Stromal cell of bone marrow (primary cell): ENCODE measurements at regions not wholly inside any gene's neighbourhood (a gene's known extent, or its start where the extent isn't known, plus 50 kb on each side); places are given as distances from the start of the nearest gene placed in this dataset.

Experiments
- DNase-seq: peaks from one replicate; pipeline ENCODE4 v3.0.0-alpha.2; 2012; ENCODE audit warnings: low read depth

DNA sequence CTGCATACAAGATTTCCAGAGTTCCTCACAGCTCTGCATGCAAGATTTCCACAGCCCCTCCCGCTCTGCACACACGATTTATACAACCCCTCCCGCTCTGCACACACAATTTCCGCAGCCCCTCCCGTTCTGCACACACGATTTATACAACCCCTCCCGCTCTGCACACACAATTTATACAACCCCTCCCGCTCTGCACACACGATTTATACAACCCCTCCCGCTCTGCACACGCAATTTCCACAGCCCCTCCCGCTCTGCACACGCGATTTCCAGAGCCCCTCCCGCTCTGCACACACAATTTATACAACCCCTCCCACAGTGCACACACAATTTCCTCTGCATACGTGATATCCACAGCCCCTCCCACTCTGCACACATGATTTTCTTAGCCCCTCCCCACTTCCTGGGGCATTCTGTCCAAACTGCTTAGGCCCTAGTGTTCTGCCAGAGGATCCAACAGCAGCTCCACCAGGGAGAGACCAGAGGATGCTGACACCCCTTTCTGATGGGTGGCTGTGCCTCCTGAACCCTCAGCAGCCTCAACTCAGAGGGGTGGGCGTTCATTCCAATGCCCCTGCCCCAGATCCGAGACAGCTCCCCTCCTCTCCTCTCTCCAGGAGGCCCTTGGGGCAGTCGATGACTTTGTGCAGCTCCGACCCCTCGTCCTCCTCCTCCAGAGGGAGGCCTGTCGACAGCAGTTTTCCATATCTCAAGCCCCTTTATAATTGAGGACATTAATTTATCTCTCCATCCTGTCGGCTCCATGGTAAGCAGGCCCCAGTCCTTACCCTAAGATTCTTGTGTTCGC lies 671.7 kb downstream of the BRD1 start:
- DNase-seq: no peak

DNA sequence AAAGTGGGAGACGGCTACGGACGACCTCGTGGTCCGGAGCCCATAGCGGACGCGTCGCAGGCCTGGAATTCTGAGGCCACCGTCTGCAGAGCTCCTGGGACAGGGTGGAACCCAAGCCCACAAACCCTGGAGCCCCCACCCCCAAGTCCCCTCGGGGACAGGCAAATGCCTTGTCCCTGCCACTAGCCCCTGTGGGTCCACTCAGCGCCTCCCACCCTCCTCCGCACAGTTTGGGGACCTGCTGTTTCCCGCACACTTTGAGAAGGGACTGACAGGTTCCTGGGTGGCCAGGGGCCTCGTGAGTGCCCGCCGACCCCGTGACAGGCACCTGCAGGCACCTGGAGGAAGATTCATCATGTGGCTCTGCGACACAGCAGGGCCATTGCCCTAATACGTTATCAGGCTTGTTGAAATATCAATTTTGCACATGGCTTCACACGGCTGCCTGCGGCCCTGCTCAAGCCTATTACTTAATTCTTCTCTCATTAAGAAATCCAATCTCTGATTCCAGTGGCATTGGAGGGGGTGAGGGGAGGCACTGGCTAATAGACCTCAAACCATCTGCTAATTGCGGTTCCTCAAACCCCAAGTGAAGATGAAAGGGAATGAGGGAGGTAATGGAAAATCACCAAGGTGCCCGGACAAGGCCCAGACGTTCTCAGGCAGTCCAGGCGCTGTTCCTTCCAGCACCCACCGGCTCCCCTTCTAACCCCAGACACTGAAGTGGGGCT lies 672.5 kb downstream of the BRD1 start:
- no peak for DNase-seq

DNA sequence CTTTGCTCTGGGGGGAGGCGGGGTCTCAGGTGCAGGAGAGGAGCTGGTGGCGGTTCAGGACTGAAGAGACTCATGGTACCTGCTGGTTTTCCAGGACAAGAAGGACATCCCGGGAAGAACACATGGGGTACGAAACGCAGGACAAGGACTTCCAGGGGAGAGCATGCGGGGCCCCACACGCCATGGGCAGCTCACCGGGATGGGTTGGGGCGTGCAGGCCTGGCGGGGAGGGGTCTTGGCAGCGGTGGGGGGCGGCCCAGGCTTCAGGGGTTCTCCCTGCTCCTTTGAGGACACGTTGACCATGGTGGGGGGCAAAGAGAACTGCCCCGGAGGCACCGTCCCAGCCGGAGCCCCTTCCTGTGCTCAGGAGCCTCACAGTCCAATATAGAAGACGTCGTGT lies 673.2 kb downstream of the BRD1 start:
- DNase-seq: no peak

DNA sequence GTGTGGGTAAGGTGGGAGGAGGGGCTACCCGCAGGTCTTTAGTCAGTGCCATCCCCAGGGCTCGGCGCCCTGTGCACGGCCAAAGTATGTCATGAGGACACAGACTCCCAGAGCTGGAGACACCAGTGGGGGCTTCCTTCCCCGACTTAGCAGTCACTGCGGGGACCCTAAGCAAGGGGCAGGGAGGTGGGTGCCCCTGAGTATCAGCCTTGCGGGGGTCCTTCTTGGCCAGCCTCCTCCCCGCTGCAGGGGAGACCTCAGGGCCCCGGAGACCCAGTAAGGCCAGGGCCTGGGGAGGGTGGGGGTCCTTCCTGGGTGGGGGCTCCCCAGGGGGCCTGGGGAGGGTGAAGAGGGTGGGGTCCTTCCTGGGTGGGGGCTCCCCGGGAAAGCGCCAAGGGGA lies 673.8 kb downstream of the BRD1 start:
- no peak for DNase-seq

DNA sequence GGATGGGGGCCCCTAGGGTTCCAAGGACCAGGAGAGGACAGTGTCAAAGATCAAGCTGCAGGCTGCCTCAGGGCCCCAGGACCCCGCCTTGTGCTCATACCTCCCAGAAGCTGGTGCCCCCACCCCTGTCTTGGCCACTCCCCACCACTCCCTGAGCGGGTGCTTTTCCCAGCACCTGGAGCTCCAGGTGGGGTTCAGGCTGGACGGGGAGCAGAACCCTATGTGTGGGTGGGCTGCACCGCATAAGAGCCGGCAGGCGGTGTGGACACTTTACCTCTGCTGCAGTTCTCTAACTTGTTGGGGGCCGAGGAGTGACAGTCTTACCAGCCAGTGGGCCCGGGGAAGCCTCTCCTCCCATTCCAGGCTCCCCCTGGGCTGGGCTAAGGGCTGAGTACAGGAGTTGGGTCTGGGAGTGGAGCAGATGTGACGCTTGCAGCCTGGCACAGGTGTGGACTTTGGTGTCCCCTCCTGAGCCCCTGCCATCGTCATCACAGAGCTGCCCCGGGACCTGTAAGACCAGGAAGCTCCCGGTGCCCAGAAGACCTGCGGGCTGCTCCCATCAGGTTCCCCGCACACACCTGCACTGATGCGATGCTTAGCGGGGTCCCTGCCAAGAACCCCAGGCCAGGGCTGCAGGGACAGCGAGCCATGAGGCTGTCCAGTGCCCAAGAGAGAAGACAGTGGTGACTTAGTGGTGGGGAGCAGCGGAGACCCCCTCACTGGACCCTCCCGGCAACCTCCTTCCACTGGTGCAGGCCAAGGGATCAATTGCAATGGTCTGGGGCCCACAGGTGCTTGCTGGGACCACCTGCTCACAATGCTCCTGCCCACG lies 674.5 kb downstream of the BRD1 start:
- no peak for DNase-seq

DNA sequence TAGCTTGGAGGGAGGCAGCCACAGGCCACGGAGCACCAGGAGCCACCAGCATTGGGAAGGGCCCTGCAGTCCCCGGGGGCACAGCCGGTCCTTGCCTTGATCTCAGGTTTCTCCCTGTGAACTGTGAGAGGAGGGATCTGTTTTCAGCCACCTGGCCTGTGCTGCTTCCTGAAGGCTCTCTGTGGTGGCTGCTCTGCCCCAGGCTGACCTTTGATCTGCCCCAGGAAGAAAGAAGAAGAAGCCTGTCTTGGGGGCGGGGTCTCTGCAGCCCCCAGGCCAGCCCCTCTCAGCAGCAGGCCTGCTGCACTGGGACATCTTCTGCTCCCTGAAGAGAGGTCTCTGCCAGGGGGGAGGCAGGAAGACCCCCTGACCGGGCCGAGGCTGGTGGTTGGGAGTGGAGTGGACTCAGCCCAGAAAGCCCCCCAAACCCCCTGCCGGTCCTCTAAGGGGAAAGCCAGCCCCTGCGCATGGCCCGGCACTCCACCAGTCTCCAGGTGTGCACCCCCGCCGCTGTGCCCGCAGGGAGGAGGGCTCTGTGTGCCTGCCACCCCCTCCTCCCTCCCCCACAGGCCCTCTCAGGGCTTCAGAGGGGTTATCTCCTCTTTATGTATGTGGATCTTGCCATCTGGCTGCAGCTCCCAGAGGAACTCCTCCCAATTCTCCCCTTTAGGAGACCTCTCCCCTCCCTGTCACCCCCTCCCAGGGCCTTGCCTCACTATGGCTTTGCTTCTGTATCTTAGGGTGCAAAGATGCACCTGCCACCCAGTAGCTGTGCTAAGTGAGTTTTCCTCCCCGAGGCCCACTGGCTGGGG lies 675.3 kb downstream of the BRD1 start:
- DNase-seq: no peak

DNA sequence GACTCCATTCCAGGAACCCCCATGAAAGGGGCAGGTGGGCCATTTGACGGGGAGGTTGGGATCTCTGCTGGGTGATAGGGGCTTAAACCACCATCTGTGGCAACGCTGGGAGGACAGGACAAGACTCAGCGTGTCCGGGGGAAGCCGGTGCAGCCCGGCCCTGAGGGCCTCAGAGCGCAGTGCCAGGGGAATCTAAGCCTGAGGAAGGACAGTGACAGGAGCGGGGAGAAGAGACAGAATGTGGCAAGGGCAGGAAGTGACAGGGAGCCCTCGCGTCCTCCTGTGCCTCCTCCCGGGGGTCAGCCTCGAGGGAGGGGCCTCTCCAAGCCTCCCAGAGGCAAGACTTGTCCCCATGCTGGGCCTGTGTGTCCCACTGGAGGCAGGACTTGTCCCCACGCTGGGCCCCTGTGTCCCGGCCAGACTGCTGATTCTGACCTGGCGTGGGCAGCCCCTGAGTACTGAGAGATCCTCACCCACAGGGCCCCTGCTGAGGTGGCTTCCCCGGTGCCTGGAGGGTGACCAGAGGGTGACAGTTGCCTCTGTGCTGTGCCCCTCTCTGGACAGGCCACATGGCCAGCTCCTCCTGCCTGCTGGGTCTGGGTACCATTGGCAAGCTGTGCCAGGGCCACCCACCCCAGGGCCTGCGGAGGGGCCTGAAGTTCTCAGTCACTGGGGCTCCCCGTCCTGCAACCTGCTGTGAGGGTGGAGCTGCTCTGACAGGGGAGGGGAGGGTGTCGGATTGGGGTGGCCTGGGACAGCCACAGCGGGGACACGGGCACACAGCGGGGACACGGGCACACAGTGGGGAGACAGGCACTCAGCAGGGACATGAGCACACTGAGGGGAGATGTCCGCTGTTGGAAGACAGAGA lies 676.2 kb downstream of the BRD1 start:
- DNase-seq: no peak

DNA sequence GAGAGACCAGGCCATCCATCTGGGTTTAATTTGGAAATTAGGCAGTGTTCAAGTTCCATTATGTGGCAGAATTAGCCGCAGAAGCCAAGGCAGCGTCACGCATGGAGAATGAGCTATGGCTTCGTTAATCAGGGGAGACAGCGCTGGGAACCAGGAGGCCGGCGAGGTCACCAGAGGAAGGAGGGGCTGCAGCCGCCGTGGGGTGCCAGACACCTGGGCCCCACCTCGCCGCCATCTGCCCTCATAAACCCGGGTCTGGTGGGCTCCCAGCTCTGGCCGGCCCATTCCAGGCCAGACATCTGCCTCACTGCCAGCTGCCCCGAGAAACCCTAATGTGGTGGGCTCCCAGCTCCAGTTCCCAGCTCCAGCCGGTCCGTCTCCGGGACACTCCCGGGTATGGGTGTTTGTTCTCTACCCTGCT lies 676.9 kb downstream of the BRD1 start:
- DNase-seq: no peak

DNA sequence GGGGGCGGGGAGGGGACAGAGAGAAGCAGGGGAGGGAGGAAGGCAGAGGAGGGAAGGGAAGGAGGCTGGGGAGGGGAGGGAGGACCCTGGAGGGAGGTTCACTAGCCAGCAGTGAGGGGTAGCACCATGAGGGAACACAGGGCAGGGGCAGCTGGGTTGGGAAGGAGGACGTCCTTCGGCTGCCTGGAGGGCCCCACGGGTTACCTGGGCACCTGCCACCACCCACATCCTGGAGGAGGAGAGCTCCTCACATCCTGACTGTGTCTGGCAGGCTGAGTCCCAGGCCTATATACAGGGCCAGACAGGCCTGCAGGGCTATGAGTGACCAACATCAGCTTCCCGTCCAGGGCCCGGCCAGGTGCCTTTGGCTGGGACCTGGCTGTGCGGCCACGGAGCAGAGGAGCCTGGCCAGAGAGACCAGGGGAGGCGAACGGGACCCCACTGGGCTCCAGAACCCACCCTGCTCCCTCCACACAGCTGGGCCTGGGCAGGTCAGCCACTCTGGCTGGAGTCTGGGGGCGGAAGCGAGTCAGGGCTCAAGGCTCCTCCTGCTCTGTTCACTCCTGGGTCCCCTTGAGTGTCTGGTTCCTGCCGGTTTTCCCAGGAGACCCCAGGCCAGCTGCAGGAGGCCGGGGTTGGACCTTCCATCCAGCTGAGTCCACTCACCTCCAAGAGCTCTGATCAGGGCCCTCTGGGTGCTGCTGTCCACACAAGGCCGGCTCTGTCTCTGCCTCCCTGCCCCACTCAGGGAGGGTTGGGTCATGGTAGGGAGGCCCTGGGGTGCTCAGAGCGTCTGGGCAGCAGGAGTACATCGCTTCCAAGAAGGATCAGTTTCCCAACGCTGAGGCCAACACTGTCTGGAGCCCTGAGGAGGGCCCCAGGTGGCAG lies 677.7 kb downstream of the BRD1 start:
- DNase-seq: no peak

DNA sequence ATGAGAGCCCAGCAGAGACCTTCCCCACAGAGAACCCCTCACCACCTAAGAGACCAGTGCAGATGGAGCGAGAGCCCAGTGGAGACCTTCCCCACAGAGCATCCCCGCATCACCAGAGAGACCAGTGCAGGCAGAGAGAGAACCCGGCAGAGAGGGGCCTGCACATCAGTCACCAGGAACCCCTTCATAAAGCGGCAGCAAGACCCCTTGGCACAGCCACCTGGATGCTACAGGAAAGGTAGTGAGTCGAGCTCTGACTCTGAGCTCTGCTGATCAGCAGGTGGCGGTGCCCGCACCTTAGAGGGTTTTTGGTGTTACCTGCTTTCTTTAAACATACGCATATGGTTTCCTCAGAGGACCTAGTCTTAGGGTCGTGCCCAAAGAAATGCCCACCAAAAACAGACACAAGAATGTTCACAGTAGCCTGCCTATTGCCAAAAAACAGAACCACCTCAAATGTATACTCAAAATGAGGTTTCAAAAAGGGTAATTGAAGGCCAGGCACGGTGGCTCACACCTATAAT lies 678.7 kb downstream of the BRD1 start:
- no peak for DNase-seq

DNA sequence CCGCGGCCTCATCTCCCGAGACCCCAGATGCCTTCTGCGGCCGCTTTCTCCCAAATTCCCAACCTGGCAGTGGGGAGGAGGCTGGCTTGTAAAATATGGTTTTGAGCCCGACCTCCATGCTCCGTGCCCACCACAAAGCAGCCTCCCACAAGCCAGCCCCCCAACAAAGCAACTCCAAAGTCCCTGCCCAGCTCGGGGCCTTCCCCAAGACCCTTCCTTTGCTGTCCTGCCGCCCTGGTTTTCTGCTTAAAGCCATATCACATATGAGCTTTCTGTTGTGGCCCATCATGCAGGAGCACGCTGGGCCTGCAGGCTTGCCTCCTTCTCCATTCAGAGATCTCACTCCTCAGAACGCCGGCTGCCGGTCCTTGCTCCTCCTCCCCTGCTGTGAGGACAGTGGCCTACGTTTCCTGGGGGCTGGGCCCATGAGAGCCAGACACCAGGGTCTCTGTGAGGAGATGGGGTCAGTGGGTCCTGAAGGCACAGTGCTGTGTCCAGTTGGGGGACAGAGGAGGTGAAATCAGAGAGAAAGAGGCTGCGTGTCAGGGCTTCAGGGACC lies 680.0 kb downstream of the BRD1 start:
- DNase-seq: no peak

DNA sequence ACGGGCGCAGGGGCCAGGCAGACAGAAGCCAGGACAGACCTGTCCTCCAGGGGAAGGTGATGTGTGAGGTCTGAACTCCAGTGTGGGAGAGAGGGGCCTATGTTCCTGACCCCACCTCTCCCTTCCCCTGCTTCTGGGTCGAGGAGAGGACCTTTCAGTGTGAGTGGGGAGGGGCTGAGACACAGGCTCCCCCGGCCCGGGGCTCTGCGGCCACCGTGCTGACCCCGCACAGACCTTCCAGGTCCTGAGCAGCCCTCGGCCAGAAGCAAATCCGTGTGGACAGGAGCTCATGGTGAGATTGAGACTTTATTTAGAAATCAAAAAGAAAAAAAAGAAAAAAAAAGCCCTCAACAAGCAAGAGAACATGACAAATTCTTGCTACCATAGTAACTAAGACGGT lies 680.5 kb downstream of the BRD1 start:
- DNase-seq: no peak

DNA sequence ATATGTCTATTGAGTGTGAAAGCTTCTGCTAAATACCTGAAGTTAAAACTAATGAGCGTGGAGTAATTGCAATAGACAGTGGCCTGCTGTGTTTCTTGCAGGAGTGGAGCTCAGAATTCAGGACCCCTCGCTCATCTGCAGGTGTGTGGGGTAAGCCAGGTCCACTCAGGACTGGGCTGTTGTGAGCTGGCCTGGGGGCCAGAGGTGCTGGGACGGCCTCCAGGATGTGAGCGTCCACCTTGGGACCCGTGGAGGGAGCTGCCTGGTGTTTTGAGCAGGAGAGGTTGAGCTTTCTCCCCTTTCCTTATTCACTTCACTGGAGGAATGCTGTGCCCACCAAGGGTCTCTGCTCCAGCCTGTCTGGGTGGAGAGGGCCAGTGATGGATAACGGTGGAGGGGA lies 681.2 kb downstream of the BRD1 start:
- DNase-seq: no peak

DNA sequence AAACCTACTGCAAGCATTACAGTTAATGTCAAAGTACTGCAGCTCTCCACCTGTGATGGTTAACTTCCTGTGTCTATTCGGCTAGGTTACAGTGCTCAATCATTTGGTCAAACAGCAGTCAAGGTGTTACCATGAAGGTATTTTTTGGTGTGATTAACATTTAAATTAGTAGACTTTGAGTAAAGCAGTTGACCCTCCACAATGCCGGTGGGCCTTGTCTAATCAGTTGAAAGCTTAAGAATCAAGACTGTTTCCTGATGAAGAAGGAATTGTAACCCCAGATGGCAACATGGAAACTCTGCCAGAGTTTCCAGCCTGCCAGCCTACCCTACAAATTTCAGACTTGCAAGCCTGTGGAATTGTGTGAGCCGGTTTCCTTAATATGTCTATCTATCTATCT lies 683.9 kb downstream of the BRD1 start:
- no peak for DNase-seq

DNA sequence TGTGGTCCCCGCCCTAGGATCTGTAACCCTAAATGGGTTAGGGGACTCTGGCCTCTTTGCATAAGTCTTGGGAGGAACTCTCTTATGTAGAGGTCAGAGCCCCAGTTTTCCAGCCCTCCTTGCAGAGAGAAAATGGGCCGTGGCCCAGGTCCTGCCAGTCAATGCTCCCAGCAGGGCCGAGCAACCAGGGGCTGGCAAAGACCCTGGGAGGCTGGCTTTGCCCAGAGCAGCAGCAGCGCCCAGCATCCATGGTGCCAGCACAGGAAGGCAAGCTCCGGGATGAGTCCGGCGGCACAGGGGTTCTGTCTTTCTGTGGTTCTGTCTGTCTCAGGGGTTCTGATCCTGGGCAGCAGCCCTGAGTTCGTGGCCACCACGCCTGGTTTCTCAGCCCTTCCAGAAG lies 684.8 kb downstream of the BRD1 start:
- DNase-seq: no peak

DNA sequence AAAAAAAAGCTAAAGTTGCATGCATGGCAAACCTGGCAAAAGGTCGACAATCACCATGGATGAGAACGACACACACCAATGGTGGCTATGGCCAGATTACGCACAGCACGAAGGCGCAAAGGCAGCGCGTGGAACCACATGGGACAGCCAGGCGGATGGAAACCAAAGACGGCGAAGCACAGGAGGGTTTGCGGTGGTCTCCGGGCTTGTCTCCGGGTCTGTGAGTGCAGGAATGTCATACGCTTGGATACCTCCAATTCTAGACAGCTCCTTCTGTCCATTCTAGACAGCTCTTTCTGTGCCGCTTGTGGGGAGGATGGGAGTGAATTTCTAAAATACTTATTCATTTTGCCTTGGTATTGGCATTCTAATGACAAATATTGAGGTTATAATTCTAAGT lies 685.4 kb downstream of the BRD1 start:
- no peak for DNase-seq

DNA sequence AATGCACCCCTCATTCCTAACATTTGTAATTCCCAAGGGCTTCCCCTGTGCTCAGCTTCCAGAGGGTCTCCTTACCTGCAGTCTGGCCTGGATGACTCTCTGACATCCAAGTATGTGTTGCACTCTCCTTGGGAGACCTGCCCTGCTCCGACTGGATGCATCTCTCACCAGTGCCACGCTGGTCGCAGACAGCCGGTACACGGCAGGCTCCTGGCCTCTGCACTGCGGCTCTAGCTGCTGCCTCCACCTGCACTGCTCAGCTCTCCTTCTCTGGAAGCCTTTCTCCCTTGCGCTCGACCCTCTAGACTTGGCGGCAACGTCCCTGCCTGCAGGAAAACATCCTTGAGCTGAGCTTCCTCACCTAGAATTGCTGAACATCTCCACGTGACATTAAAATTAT lies 685.9 kb downstream of the BRD1 start:
- no peak for DNase-seq

DNA sequence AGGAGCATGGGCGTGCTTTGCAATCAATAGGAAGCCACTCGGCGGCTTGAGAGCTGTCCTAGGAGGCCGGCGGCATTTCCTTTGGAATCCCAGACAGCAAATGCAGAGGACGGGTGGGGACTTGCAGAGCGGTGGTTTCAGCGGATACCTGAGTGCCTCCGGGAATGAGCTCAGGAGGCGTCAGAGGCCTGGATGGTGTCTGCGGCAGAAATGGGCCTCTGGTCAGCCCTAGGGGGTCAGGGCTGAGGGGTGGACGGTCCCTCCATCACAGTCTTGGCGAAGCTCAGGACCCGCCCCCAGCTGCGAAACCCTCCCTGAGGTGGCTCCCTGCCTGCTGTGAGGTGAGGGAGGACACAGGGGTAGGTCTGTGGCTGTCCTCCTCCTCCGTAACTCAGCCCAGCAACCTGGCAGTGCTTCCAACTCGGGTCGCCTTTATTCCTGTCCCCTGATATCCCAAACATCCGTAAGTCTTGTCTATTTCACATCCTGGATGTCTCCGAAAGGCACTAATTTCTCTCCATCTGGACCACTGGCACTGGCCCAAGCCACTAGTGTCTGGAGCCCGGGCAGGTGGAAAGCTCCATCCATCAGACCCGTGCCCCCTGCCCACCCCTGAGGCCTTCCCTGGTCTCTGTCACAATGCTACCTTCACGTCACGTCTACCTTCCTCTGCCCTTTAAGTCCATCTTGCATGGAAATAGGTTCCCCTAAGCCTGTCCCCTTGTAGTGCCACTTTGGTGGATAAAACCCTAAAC lies 686.6 kb downstream of the BRD1 start:
- DNase-seq: no peak
